ENCODE measurements at regions not wholly inside any gene's neighbourhood (a gene's known extent, or its start where the extent isn't known, plus 50 kb on each side); places are given as distances from the start of the nearest gene placed in this dataset.

DNA sequence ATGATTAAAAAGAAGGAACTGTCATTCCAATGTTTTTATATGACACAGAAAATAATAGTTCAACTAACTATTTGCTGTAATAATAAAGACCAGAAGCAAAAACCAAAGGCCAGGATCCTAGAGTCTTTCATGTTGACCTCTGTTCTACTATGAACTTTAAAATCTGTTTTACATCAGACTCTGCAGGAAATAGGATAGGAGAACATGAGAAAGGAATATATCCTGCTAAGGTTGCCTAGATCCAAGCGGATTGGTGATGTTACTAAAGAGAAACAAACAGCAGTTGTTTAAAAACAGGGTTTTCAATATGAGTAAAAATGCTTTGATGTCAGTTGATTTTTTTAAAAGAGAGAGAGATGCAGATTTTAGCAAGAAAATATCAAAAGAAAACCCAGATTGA lies 549.6 kb downstream of the ZIC1 start:
- no peaks in the 10 kb centered on the region for H3K9me1 ChIP-seq (ENCODE audit: control insufficient read depth, extremely low read depth, insufficient read depth, low read length)
- no peak overlapping the region for H3K27ac ChIP-seq (ENCODE audit: control insufficient read depth, insufficient read depth, low read length)
- TF ChIP-seq, protein P1, sequence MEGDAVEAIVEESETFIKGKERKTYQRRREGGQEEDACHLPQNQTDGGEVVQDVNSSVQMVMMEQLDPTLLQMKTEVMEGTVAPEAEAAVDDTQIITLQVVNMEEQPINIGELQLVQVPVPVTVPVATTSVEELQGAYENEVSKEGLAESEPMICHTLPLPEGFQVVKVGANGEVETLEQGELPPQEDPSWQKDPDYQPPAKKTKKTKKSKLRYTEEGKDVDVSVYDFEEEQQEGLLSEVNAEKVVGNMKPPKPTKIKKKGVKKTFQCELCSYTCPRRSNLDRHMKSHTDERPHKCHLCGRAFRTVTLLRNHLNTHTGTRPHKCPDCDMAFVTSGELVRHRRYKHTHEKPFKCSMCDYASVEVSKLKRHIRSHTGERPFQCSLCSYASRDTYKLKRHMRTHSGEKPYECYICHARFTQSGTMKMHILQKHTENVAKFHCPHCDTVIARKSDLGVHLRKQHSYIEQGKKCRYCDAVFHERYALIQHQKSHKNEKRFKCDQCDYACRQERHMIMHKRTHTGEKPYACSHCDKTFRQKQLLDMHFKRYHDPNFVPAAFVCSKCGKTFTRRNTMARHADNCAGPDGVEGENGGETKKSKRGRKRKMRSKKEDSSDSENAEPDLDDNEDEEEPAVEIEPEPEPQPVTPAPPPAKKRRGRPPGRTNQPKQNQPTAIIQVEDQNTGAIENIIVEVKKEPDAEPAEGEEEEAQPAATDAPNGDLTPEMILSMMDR (optimal IDR thresholded peaks at IDR 0.05 in 1 of 3, IDR thresholded peaks at IDR 0.05 in 1 of 3, conservative IDR thresholded peaks at IDR 0.05 in 1 of 3; ENCODE audit: extremely low read depth in 1 of 3, insufficient read depth in 2 of 3, low read length in 3 of 3): no peak
- dilution Hi-C loops (cut with MboI; ENCODE audit: extremely low pct_ligation_motif_present, low sequenced_read_pairs): no loop called here
- DNase-seq (ENCODE audit: low read depth, low spot score) (no peak), FAIRE-seq (no peak)
- no peak overlapping the region for H2AFZ ChIP-seq (ENCODE audit: control insufficient read depth, low read length)
- no peak overlapping the region for H3K9ac ChIP-seq (ENCODE audit: control insufficient read depth, extremely low read depth, insufficient read depth, low read length)
- H3K36me3 ChIP-seq (ENCODE audit: control insufficient read depth in 2 of 2, extremely low read depth in 1 of 2, insufficient read depth in 2 of 2, low read length in 2 of 2): no peaks in the 10 kb centered on the region
- H3K79me2 ChIP-seq (ENCODE audit: control insufficient read depth, insufficient read depth, low read length): no peaks in the 10 kb centered on the region
- H3K4me1 ChIP-seq (ENCODE audit: control insufficient read depth, extremely low read depth, insufficient read depth, low read length): no peaks in the 10 kb centered on the region
- no peak overlapping the region for H3K4me2 ChIP-seq (ENCODE audit: control insufficient read depth, extremely low read depth, insufficient read depth, low read depth, low read length)
- H3K4me3 ChIP-seq (ENCODE audit: control insufficient read depth in 2 of 3, extremely low read depth in 1 of 3, insufficient read depth in 2 of 3, low read depth in 1 of 3, low read length in 3 of 3): no peak overlapping the region
- no peaks in the 10 kb centered on the region for H3K9me3 ChIP-seq (ENCODE audit: control insufficient read depth, low read depth, low read length)
- H3K27me3 ChIP-seq (ENCODE audit: control insufficient read depth, extremely low read depth, insufficient read depth, low read length): no peaks in the 10 kb centered on the region
- H4K20me1 ChIP-seq (ENCODE audit: control insufficient read depth, extremely low read depth, insufficient read depth, low read length): no peaks in the 10 kb centered on the region

DNA sequence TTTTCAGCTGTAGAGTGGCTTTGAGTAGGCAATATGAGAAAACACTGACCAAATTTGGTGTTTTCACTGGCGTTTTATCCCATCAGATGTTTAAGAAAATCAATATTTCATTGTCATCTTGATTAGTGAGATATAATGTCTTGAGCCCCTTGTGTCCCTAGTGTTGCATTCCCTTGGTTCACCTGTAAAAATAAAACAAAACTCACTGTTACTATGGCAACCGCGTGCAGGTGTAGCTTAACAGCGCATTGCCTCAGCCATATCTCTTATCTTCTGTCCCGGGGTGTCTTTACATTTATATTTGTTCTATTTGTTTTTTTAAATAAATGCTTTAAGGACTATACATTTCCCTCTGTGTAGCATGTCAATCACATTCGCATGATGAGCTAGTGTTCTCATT lies 551.6 kb downstream of the ZIC1 start:
- Histone ChIP-seq H3K9ac (ENCODE audit: control insufficient read depth, extremely low read depth, insufficient read depth, low read length) (no peak overlapping the region), H4K20me1 (ENCODE audit: control insufficient read depth, extremely low read depth, insufficient read depth, low read length) (no peaks in the 10 kb centered on the region), H3K27me3 (ENCODE audit: control insufficient read depth, extremely low read depth, insufficient read depth, low read length) (no peaks in the 10 kb centered on the region), H3K4me3 (ENCODE audit: control insufficient read depth in 2 of 3, extremely low read depth in 1 of 3, insufficient read depth in 2 of 3, low read depth in 1 of 3, low read length in 3 of 3) (no peak overlapping the region), H3K9me3 (ENCODE audit: control insufficient read depth, low read depth, low read length) (no peaks in the 10 kb centered on the region), H3K9me1 (ENCODE audit: control insufficient read depth, extremely low read depth, insufficient read depth, low read length) (no peaks in the 10 kb centered on the region), H3K36me3 (ENCODE audit: control insufficient read depth in 2 of 2, extremely low read depth in 1 of 2, insufficient read depth in 2 of 2, low read length in 2 of 2) (no peaks in the 10 kb centered on the region), H3K4me2 (ENCODE audit: control insufficient read depth, extremely low read depth, insufficient read depth, low read depth, low read length) (no peak overlapping the region), H3K4me1 (ENCODE audit: control insufficient read depth, extremely low read depth, insufficient read depth, low read length) (no peaks in the 10 kb centered on the region), H3K79me2 (ENCODE audit: control insufficient read depth, insufficient read depth, low read length) (no peaks in the 10 kb centered on the region), H3K27ac (ENCODE audit: control insufficient read depth, insufficient read depth, low read length) (no peak overlapping the region), H2AFZ (ENCODE audit: control insufficient read depth, low read length) (no peak overlapping the region)
- DNase-seq (ENCODE audit: low read depth, low spot score) (no peak), FAIRE-seq (no peak)
- TF ChIP-seq, protein P1 (optimal IDR thresholded peaks at IDR 0.05 in 1 of 3, IDR thresholded peaks at IDR 0.05 in 1 of 3, conservative IDR thresholded peaks at IDR 0.05 in 1 of 3; ENCODE audit: extremely low read depth in 1 of 3, insufficient read depth in 2 of 3, low read length in 3 of 3): no peak
- no peak for TF ChIP-seq EZH2 (IDR thresholded peaks at IDR 0.05; ENCODE audit: low read length)
- dilution Hi-C loops (cut with MboI; ENCODE audit: extremely low pct_ligation_motif_present, low sequenced_read_pairs): no loop called here

Measured in keratinocyte (primary cell).